GM21825 (cell line): ENCODE measurements at regions not wholly inside any gene's neighbourhood (a gene's known extent, or its start where the extent isn't known, plus 50 kb on each side); places are given as distances from the start of the nearest gene placed in this dataset.
"Not testable (repeated sequence)": the region's sequence is repeated elsewhere in the genome, so short reads cannot be mapped to it uniquely, and the experiment has no call there.

Experiments
- ATAC-seq: cut with Tn5 transposase; IDR thresholded peaks from one replicate; pipeline ENCODE4 v1.9.1; 2021; ENCODE audit warnings: mild to moderate bottlenecking, moderate library complexity; ENCODE audit not compliant: unreplicated experiment

- not testable (repeated sequence) for ATAC-seq
These were observed 274.0 kb downstream of the FAM43A start for GRCh38 chr3:194959666-194960065.

DNA sequence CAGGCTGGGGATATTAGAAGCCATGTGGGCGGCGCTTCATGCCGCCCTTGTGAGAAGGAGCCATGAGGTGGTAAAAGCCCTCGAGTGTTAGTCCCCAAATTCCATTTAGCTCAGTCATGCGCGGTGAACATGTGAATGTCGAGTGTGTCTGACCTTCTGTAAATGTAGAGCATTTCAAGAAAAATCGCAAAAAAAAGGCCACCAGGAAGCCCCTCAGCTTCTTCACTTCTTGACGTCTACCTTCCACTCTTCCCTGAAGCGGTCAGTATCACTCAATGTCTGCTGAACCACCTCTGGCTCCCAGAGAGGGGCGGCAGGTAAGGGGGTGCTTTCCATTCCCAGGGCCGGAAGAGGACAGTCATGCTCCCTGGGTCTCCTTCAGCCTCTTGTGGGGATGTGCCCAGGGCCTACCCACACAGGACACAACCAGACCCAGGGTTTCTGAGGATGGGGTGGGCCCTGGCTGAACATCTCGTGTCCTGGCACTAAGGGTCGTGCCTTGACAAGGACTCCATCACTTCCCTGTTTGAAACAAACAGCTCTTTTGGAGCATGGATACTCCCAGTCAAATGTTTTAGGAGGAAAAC, 274.9 kb downstream of the FAM43A start:
- no peak for ATAC-seq

- no peak for ATAC-seq
These were observed 275.5 kb downstream of the FAM43A start for GRCh38 chr3:194961149-194961548.

- ATAC-seq, result no peak
These were observed 275.9 kb downstream of the FAM43A start for GRCh38 chr3:194961571-194961970.

- ATAC-seq, result no peak
These were observed 276.4 kb downstream of the FAM43A start for GRCh38 chr3:194962056-194962455.

DNA sequence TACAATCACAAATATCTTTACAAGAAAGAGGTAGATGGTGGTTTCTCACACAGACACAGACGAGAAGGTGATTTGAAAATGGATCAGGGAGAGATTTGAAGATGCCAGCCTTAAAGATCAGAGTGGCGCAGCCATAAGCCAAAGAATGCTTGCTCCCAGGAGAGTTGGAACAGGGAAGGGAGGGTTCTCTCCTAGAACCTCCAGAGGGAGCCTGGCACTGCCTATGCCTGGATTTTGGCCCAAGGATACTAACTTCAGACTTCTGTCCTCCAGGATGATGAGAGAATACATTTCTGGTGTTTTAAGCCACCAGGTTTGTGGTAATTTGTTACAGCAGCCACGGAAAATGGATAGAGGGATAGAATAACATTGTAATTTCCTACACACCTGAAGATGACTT, 279.1 kb downstream of the FAM43A start:
- no peak for ATAC-seq

GRCh38 chr3:194967151-194968117, 281.8 kb downstream of the FAM43A start:
- ATAC-seq, result no peak

DNA sequence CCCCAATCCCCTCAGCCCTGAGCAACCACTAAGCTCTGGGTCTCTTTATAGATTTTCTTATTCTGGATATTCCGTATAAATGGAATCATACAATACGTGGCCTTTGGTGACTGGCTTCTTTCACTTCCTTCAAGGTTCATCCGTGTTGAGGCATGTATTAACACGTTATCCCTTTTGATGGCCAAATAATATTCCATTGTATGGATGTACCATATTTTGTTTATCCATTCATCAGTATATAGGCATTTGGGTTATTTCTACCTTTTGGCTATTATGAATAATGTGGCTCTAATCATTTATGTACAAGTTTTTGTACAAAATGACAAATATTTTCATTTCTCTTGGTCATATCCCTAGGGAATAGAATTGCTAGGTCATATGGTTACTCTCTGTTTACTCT, 284.4 kb downstream of the FAM43A start:
- no peak for ATAC-seq

DNA sequence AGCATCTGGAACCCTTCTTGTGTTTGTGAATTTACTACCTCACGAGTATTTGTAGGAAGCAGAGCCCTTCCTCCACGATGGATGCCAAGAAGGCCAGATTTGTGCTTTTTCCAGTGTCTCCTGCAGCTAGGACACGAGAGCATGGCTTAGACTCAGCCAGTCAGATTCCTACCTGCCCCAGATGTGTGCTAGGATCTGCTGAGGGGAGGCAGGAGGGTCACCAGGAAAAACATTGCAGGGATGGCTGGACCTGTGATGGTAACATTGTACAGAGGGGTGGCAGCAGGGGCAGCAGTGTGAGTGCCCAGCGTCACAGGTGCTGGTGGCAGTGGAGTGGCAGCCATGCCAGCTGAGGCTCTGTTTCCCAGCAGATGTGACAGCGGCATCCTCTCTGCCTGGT, 285.3 kb downstream of the FAM43A start:
- no peak for ATAC-seq

GRCh38 chr3:194971965-194972364, 286.3 kb downstream of the FAM43A start:
- no peak for ATAC-seq

GRCh38 chr3:194972641-194973040, 287.0 kb downstream of the FAM43A start:
- no peak for ATAC-seq

- no peak for ATAC-seq
These were observed 287.8 kb downstream of the FAM43A start for GRCh38 chr3:194973366-194974000.

DNA sequence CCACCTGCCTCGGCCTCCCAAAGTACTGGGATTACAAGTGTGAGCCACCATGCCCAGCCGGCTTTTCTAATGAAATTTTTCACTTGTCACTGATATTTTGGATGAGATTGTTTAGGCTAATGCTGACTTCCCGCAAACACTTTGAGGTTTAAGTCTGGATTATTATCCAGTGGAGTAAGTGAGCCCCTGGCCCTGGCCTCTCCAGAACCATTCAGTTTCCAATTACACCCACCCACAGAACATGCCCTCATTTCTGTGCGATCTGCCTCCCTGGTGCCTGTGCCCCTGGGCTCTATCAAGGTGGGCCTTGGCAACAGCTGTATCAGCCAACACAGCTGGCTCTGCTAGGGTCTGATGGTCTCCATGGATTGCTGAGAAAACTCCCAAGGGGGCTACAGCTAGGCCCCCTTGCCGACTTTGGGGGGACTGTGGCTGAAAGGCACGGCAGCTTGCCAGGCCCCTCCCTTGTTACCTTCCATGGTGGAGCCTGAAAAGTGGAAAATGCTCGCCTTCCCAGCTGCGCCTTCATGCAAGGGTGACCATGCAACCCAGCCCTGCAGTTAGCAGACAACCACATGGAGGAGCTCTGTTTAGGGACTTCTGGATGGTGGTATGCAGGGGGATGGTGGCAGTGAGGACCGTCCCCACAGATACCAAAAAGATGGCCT, 288.9 kb downstream of the FAM43A start:
- no peak for ATAC-seq

DNA sequence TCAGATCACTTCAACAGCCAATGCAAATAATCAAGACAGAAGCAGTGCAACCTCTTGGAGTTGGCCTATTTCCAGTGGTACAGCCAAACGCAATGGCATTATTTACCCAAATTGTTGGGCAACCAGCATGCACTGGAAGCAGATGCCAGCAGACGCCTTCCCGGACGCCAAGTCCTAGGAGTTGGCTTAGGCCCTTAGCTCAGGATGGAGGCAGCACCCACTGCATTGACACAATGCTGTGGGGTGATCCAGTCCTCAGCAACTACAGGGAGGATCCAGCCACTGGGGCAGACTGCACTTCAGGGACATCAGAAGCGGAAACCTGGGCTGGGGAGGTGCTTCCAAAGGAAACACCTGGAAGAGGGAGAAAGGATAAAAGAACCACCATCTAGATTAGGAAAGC, 290.4 kb downstream of the FAM43A start:
- ATAC-seq, result no peak

- ATAC-seq, result no peak
These were observed 291.2 kb downstream of the FAM43A start for GRCh38 chr3:194976874-194977273.

DNA sequence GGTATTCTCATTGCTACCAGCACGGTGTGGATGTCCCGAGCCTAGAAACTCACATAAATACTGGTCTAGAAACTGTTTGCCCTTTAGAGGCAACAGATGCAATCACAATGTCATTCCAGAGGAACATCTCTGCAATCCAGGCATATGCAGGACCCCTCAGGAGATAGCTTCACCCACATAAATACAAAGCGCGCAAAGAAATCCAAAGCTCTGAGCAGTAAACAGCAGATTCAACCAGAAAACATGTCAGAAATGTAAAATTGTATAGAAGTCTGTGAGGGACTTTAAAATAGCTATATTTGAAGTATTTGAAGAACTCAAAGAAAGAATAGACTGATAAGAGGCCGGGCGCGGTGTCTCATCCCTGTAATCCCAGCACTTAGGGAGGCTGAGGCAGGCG, 291.7 kb downstream of the FAM43A start:
- ATAC-seq, result no peak

DNA sequence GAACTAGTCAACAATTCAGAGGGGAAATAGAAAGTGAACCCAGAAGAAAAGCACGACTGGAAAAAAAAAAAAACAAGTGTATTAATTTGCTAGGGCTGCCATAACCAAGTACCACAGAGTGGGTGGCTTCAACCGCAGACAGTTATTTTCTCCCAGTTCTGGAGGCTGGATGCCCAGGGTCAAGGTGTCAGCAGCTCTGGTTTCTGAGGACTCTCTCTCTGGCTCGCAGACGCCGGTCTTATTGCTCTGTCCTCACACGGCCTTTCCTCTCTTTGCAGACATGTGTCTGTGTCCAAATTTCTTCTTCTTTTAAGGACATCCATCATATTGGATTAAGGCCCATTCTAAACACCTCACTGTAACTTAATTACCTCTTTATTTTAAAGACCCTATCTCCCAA, 291.8 kb downstream of the XXYLT1 start:
- ATAC-seq, result no peak

DNA sequence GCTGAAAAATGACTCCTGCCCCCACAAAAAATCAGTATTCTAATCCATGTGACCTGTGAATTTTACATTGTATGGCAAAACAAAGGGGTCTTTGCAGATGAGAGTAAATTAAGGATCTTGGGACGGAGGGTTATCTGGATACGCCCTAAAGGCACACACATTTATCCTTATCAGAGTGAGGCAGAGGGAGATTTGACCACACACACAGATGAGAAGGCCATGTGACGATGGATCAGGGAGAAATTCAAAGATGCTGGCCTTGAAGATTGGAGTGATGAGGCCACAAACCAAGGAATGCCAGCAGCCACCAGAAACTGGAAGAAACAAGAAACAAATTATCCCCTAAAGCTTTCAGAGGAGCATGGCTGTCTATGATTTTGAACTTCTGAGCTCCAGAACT, 288.5 kb downstream of the XXYLT1 start:
- no peak for ATAC-seq

DNA sequence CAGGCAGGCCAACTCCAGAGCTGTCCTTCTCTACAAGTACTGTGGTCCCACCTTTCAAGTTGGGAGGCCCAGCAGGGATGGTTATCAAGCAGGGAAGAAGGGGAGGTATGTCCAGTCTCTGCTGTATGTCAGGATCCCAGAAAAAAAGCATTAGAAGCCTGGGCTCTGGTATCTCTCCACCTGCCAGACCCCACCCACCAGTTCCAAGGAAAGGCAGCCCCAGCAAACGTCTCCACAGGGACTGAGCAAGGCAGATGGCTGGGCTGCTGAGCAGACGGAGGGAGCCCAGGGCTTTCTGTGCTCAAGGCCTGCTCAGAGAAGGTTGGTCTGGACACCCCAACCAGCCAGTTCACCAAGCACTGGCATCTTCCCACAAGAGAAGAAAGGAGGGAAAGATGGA, 287.8 kb downstream of the XXYLT1 start:
- no peak for ATAC-seq

DNA sequence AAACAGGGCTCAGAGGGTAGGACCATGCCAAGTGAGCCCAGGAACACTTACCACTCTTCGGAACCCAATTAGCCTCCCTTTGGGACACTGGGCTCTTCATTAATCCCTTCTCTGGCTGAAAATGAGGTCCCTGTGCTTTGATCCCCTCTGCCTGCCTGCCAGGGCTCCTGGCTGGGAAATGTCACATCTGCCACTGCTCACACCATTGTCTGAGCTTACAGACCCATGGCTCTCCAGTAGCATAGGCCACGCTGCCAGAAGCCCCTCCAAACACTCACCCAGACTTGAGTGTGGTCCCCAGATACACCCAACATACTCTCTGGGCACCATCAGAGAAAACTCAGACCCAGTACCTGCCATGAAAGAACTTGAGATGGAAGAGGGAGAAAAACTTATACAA, 287.3 kb downstream of the XXYLT1 start:
- ATAC-seq, result no peak

DNA sequence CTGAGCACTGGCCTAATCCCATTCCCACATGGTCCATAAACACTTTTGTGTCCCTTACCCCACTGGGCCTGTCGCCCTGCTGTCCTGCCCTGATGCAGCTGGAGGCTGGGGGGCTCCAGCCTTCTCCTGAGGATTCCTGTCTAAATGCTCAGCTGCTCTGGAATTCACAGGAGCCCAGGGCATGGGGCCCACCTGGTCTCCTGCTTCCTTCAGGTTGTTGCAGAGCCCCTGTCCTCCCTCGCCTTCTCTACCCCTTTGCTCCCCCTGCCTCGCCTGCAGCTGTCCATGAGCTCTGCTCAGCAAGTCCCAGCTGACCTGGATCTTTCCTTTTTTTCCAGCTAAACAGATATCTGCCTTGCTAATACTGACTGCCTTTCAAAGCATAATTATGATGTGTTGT, 286.9 kb downstream of the XXYLT1 start:
- no peak for ATAC-seq
